A673 (cell line): ENCODE measurements at regions not wholly inside any gene's neighbourhood (a gene's known extent, or its start where the extent isn't known, plus 50 kb on each side); places are given as distances from the start of the nearest gene placed in this dataset.

ENCODE experiments used
- EZH2 ChIP-seq: fragments of 200-600 bp; sonication (generic); IDR thresholded peaks from 2 replicates; pipeline ENCODE4 v1.6.1; 2017; ENCODE audit warnings: borderline replicate concordance, low read depth, mild to moderate bottlenecking, mixed read lengths, antibody characterized with exemption, low read length; ENCODE audit not compliant: poor library complexity, severe bottlenecking
- TF ChIP-seq, protein P1 (sequence below): fragments of 300-800, 200-600 bp; sonication (generic); conservative IDR thresholded peaks from 2 replicates; pipeline ENCODE4 v1.5.1; 2017; ENCODE audit warnings: low read depth, mild to moderate bottlenecking, antibody characterized with exemption, low read length, moderate library complexity, mixed read lengths

DNA sequence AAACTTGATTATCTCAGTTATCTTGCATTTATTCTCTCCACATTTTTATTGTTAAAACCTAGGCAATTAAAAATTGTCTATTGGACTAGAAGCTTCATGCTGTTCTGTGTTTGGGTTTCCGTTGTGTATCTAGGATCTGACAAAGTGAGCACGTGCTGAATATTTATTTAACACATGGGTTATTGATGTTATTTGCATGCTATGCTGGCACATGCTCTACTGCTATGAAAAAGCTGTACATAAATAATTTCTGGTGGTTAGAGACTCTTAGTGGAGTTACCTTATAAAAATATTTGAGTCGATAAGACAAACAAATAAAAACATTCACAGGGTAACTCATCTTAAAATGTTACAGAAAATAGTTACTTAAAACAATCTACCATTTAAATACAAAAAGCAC is 1769.7 kb downstream of the MRPL39 start:
- TF ChIP-seq, protein P1, sequence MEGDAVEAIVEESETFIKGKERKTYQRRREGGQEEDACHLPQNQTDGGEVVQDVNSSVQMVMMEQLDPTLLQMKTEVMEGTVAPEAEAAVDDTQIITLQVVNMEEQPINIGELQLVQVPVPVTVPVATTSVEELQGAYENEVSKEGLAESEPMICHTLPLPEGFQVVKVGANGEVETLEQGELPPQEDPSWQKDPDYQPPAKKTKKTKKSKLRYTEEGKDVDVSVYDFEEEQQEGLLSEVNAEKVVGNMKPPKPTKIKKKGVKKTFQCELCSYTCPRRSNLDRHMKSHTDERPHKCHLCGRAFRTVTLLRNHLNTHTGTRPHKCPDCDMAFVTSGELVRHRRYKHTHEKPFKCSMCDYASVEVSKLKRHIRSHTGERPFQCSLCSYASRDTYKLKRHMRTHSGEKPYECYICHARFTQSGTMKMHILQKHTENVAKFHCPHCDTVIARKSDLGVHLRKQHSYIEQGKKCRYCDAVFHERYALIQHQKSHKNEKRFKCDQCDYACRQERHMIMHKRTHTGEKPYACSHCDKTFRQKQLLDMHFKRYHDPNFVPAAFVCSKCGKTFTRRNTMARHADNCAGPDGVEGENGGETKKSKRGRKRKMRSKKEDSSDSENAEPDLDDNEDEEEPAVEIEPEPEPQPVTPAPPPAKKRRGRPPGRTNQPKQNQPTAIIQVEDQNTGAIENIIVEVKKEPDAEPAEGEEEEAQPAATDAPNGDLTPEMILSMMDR = no peak
- no peak for TF ChIP-seq EZH2
